ENCODE measurements at regions not wholly inside any gene's neighbourhood (a gene's known extent, or its start where the extent isn't known, plus 50 kb on each side); places are given as distances from the start of the nearest gene placed in this dataset.
A peak's percentile ranks its signal among the peaks of the same experiment; 100 is the strongest.

- DNase-seq (ENCODE audit: low read depth in 2 of 2): no peak
Measured at GRCh38 chr1:219801156-219801820, 127.1 kb downstream of the SLC30A10 start.

GRCh38 chr1:219798283-219799030 is 129.9 kb downstream of the SLC30A10 start:
- peak in 1 of 2 donors; percentile 3 for DNase-seq (ENCODE audit: low read depth in 2 of 2)

GRCh38 chr1:219797683-219798082 is 130.7 kb downstream of the SLC30A10 start:
- no peak for DNase-seq (ENCODE audit: low read depth in 2 of 2)

GRCh38 chr1:219797009-219797408 is 131.3 kb downstream of the SLC30A10 start:
- DNase-seq (ENCODE audit: low read depth in 2 of 2): no peak

GRCh38 chr1:219795363-219795917 is 132.9 kb downstream of the SLC30A10 start:
- DNase-seq (ENCODE audit: low read depth in 2 of 2): no peak

GRCh38 chr1:219794085-219794743 is 134.1 kb downstream of the SLC30A10 start:
- no peak for DNase-seq (ENCODE audit: low read depth in 2 of 2)

GRCh38 chr1:219792337-219793021 is 135.9 kb downstream of the SLC30A10 start:
- no peak for DNase-seq (ENCODE audit: low read depth in 2 of 2)

GRCh38 chr1:219791766-219792165 is 136.6 kb downstream of the SLC30A10 start:
- no peak for DNase-seq (ENCODE audit: low read depth in 2 of 2)

- no peak for DNase-seq (ENCODE audit: low read depth in 2 of 2)
Measured at GRCh38 chr1:219790834-219791615, 137.3 kb downstream of the SLC30A10 start.

- DNase-seq (ENCODE audit: low read depth in 2 of 2): no peak
Measured at GRCh38 chr1:219788700-219789099, 139.7 kb downstream of the SLC30A10 start.

- no peak for DNase-seq (ENCODE audit: low read depth in 2 of 2)
Measured at GRCh38 chr1:219788091-219788490, 140.3 kb downstream of the SLC30A10 start.

- DNase-seq (ENCODE audit: low read depth in 2 of 2): no peak
Measured at GRCh38 chr1:219784660-219785381, 143.5 kb downstream of the SLC30A10 start.

- DNase-seq (ENCODE audit: low read depth in 2 of 2): no peak
Measured at GRCh38 chr1:219783605-219784235, 144.6 kb downstream of the SLC30A10 start.

GRCh38 chr1:219782929-219783328 is 145.4 kb downstream of the SLC30A10 start:
- no peak for DNase-seq (ENCODE audit: low read depth in 2 of 2)

GRCh38 chr1:219782311-219782710 is 146.0 kb downstream of the SLC30A10 start:
- DNase-seq (ENCODE audit: low read depth in 2 of 2): no peak

- DNase-seq (ENCODE audit: low read depth in 2 of 2): no peak
Measured at GRCh38 chr1:219781491-219781890, 146.9 kb downstream of the SLC30A10 start.

- DNase-seq (ENCODE audit: low read depth in 2 of 2): no peak
Measured at GRCh38 chr1:219778793-219779369, 149.5 kb downstream of the SLC30A10 start.

GRCh38 chr1:219778110-219778509 is 150.2 kb downstream of the SLC30A10 start:
- DNase-seq (ENCODE audit: low read depth in 2 of 2): no peak

- DNase-seq (ENCODE audit: low read depth in 2 of 2): no peak
Measured at GRCh38 chr1:219774386-219774785, 154.0 kb downstream of the SLC30A10 start.

All from lung microvascular endothelial cell (primary cell).